GM12878 (cell line): ENCODE measurements at regions not wholly inside any gene's neighbourhood (a gene's known extent, or its start where the extent isn't known, plus 50 kb on each side); places are given as distances from the start of the nearest gene placed in this dataset.

Source experiments
- ATF7 ChIP-seq: fragments of 450-650 bp; IDR thresholded peaks from 2 replicates; pipeline ENCODE4 v1.6.1; 2016; ENCODE audit warnings: low read depth, mild to moderate bottlenecking
- EP300 ChIP-seq, 2 experiments: fragments of 150-350 bp in 1 of 2; IDR thresholded peaks; 2 replicates each; pipeline ENCODE4 v1.6.1; 2011 to 2012; ENCODE audit warnings: low read depth in 2 of 2, low read length in 2 of 2, borderline replicate concordance in 1 of 2, improper control_type of control experiment in 1 of 2, inconsistent platforms in 1 of 2; ENCODE audit not compliant: control insufficient read depth in 1 of 2
- KAT2A ChIP-seq: conservative IDR thresholded peaks from 2 replicates; pipeline ENCODE4 v1.6.1; 2011; ENCODE audit warnings: low read depth, low read length; ENCODE audit not compliant: control insufficient read depth
- MEF2A ChIP-seq: IDR thresholded peaks from 2 replicates; pipeline ENCODE4 v1.6.1; 2011; ENCODE audit warnings: low read depth, mild to moderate bottlenecking, low read length, moderate library complexity; ENCODE audit not compliant: insufficient read depth
- MXI1 ChIP-seq: fragments of 150-350 bp; IDR thresholded peaks from 2 replicates; pipeline ENCODE4 v1.6.1; 2011; ENCODE audit warnings: low read depth, mild to moderate bottlenecking, inconsistent platforms, low read length, improper control_type of control experiment
- NBN ChIP-seq: fragments of 450-650 bp; IDR thresholded peaks from 2 replicates; pipeline ENCODE4 v1.6.1; 2016
- NFYA ChIP-seq: IDR thresholded peaks from 2 replicates; pipeline ENCODE4 v1.6.1; 2011; ENCODE audit warnings: low read depth, mild to moderate bottlenecking, low read length, improper control_type of control experiment, borderline replicate concordance
- POLR2A ChIP-seq: IDR thresholded peaks from 2 replicates; pipeline ENCODE4 v1.6.1; 2011; ENCODE audit warnings: low read depth, mild to moderate bottlenecking, low read length
- RAD51 ChIP-seq: fragments of 450-650 bp; IDR thresholded peaks from 2 replicates; pipeline ENCODE4 v1.6.1; 2016; ENCODE audit warnings: moderate library complexity, mild to moderate bottlenecking, inconsistent platforms
- SMC3 ChIP-seq: IDR thresholded peaks from 2 replicates; pipeline ENCODE4 v1.6.1; 2011; ENCODE audit warnings: low read length, improper control_type of control experiment, borderline replicate concordance
- WRNIP1 ChIP-seq: IDR thresholded peaks from 2 replicates; pipeline ENCODE4 v1.6.1; 2011; ENCODE audit warnings: low read depth, low read length, improper control_type of control experiment, borderline replicate concordance
- ZNF274 ChIP-seq: IDR thresholded peaks from one replicate; pipeline ENCODE4 v1.8.0; 2011; ENCODE audit not compliant: insufficient read length, insufficient read depth
- TF ChIP-seq, protein P1 (sequence below): fragments of 450-650 bp; conservative IDR thresholded peaks from 2 replicates; pipeline ENCODE4 v1.6.1; 2017; ENCODE audit warnings: mild to moderate bottlenecking, moderate library complexity
- TF ChIP-seq, protein P2 (sequence below): fragments of 450-650 bp; formaldehyde crosslinking; IDR thresholded peaks from 2 replicates; pipeline ENCODE4 v1.5.0; 2022; ENCODE audit warnings: mild to moderate bottlenecking, missing genetic modification characterization
- TF ChIP-seq, protein P3 (sequence below): IDR thresholded peaks from 2 replicates; pipeline ENCODE4 v1.6.1; 2012; ENCODE audit warnings: low read length, inconsistent platforms
- TF ChIP-seq, protein P4 (sequence below): fragments of 450-650 bp; IDR thresholded peaks from 2 replicates; pipeline ENCODE4 v1.6.1; 2017; ENCODE audit warnings: mild to moderate bottlenecking
- TF ChIP-seq, protein P5 (sequence below): IDR thresholded peaks from 2 replicates; pipeline ENCODE4 v1.6.1; 2012; ENCODE audit warnings: mild to moderate bottlenecking, low read depth, low read length

DNA sequence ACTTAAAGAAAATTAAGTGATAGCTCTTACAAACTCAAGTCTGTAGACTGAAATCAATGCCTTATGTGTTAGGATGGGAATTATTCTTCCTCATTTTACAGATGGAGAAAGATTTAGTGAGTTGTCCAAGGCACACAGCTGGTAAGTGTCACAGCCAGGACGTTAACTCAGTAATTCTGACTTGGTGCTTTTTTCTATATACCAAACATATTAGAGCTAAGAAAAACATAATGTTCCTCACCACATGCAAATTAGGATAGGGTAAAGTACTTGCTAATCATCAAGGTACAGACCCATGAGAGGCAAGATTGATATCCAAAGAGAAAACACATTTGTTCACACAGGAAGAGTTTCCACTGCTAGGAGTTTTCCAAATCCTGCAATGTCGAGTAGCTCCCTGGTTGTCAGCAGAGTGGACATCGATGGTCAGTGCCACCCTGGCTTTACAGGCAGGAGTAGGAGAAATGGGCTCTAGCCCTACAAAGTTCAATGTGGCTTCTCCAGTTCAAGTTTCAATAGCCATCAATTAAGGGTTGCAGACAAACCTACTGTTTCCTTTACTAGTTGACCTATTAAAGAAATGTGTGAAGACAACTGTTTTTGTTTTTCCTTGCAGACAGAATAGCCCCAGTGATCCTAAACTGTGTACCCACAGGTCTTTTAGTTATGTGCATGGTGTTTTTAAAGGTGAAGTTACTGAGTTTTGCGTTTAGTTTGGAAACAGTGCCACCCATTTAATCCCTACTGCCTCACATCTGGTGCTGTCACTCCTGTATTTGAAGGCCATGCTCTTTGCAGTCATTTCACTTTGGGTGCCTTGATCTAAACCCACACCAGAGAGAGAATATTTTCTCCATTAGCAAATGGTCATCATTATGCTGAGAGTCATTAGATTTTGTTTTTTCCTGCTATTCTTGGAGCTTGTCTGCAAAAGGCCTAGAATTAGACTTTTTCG is 460.8 kb upstream of the SMARCA2 start (continued):
- TF ChIP-seq, protein P1, sequence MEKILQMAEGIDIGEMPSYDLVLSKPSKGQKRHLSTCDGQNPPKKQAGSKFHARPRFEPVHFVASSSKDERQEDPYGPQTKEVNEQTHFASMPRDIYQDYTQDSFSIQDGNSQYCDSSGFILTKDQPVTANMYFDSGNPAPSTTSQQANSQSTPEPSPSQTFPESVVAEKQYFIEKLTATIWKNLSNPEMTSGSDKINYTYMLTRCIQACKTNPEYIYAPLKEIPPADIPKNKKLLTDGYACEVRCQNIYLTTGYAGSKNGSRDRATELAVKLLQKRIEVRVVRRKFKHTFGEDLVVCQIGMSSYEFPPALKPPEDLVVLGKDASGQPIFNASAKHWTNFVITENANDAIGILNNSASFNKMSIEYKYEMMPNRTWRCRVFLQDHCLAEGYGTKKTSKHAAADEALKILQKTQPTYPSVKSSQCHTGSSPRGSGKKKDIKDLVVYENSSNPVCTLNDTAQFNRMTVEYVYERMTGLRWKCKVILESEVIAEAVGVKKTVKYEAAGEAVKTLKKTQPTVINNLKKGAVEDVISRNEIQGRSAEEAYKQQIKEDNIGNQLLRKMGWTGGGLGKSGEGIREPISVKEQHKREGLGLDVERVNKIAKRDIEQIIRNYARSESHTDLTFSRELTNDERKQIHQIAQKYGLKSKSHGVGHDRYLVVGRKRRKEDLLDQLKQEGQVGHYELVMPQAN, result no peak
- TF ChIP-seq, protein P2, sequence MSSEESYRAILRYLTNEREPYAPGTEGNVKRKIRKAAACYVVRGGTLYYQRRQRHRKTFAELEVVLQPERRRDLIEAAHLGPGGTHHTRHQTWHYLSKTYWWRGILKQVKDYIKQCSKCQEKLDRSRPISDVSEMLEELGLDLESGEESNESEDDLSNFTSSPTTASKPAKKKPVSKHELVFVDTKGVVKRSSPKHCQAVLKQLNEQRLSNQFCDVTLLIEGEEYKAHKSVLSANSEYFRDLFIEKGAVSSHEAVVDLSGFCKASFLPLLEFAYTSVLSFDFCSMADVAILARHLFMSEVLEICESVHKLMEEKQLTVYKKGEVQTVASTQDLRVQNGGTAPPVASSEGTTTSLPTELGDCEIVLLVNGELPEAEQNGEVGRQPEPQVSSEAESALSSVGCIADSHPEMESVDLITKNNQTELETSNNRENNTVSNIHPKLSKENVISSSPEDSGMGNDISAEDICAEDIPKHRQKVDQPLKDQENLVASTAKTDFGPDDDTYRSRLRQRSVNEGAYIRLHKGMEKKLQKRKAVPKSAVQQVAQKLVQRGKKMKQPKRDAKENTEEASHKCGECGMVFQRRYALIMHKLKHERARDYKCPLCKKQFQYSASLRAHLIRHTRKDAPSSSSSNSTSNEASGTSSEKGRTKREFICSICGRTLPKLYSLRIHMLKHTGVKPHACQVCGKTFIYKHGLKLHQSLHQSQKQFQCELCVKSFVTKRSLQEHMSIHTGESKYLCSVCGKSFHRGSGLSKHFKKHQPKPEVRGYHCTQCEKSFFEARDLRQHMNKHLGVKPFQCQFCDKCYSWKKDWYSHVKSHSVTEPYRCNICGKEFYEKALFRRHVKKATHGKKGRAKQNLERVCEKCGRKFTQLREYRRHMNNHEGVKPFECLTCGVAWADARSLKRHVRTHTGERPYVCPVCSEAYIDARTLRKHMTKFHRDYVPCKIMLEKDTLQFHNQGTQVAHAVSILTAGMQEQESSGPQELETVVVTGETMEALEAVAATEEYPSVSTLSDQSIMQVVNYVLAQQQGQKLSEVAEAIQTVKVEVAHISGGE (CRISPR knock-in tag), result no peak
- TF ChIP-seq POLR2A, result no peak
- no peak for TF ChIP-seq RAD51
- TF ChIP-seq KAT2A, result no peak
- peak; percentile 46 for TF ChIP-seq ATF7
- no peak for TF ChIP-seq ZNF274
- TF ChIP-seq WRNIP1, result no peak
- TF ChIP-seq SMC3, result no peak
- TF ChIP-seq MXI1, result no peak
- TF ChIP-seq NFYA, result no peak
- TF ChIP-seq, protein P3, sequence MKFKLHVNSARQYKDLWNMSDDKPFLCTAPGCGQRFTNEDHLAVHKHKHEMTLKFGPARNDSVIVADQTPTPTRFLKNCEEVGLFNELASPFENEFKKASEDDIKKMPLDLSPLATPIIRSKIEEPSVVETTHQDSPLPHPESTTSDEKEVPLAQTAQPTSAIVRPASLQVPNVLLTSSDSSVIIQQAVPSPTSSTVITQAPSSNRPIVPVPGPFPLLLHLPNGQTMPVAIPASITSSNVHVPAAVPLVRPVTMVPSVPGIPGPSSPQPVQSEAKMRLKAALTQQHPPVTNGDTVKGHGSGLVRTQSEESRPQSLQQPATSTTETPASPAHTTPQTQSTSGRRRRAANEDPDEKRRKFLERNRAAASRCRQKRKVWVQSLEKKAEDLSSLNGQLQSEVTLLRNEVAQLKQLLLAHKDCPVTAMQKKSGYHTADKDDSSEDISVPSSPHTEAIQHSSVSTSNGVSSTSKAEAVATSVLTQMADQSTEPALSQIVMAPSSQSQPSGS, result no peak
- TF ChIP-seq MEF2A, result no peak
- TF ChIP-seq, protein P4, sequence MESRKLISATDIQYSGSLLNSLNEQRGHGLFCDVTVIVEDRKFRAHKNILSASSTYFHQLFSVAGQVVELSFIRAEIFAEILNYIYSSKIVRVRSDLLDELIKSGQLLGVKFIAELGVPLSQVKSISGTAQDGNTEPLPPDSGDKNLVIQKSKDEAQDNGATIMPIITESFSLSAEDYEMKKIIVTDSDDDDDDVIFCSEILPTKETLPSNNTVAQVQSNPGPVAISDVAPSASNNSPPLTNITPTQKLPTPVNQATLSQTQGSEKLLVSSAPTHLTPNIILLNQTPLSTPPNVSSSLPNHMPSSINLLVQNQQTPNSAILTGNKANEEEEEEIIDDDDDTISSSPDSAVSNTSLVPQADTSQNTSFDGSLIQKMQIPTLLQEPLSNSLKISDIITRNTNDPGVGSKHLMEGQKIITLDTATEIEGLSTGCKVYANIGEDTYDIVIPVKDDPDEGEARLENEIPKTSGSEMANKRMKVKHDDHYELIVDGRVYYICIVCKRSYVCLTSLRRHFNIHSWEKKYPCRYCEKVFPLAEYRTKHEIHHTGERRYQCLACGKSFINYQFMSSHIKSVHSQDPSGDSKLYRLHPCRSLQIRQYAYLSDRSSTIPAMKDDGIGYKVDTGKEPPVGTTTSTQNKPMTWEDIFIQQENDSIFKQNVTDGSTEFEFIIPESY, result no peak
- TF ChIP-seq NBN, result peak; percentile 61; the same call in 1 of the 2 replicates
- no peak; a peak in 1 of 4 replicates for TF ChIP-seq EP300 (IDR thresholded peaks at IDR 0.05; ENCODE audit: borderline replicate concordance in 1 of 2, control insufficient read depth in 1 of 2, low read depth in 2 of 2, low read length in 2 of 2)
- TF ChIP-seq, protein P5, sequence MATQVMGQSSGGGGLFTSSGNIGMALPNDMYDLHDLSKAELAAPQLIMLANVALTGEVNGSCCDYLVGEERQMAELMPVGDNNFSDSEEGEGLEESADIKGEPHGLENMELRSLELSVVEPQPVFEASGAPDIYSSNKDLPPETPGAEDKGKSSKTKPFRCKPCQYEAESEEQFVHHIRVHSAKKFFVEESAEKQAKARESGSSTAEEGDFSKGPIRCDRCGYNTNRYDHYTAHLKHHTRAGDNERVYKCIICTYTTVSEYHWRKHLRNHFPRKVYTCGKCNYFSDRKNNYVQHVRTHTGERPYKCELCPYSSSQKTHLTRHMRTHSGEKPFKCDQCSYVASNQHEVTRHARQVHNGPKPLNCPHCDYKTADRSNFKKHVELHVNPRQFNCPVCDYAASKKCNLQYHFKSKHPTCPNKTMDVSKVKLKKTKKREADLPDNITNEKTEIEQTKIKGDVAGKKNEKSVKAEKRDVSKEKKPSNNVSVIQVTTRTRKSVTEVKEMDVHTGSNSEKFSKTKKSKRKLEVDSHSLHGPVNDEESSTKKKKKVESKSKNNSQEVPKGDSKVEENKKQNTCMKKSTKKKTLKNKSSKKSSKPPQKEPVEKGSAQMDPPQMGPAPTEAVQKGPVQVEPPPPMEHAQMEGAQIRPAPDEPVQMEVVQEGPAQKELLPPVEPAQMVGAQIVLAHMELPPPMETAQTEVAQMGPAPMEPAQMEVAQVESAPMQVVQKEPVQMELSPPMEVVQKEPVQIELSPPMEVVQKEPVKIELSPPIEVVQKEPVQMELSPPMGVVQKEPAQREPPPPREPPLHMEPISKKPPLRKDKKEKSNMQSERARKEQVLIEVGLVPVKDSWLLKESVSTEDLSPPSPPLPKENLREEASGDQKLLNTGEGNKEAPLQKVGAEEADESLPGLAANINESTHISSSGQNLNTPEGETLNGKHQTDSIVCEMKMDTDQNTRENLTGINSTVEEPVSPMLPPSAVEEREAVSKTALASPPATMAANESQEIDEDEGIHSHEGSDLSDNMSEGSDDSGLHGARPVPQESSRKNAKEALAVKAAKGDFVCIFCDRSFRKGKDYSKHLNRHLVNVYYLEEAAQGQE, result no peak
